Frontal cortex (tissue), 4 donors: ENCODE measurements at regions not wholly inside any gene's neighbourhood (a gene's known extent, or its start where the extent isn't known, plus 50 kb on each side); places are given as distances from the start of the nearest gene placed in this dataset. TPM values are rescaled to one million over a fixed set of nuclear protein-coding genes. Genes with fewer than 3 reads are reported as not detected.
"Not testable (repeated sequence)": the region's sequence is repeated elsewhere in the genome, so short reads cannot be mapped to it uniquely, and the experiment has no call there.

ENCODE experiments used
- DNase-seq, 2 donors: peaks; one replicate each; pipeline ENCODE4 v3.0.0; 2012; ENCODE audit warnings: low spot score in 2 of 2
- FAIRE-seq: peaks from 2 replicates; lab custom pipeline; 2012; peaks lifted over from hg19 to GRCh38; lab: Jason Lieb, UNC
- small RNA-seq: library from RNA; depleted of rRNA; stranded (forward); fragments of <200 nt; gene quantifications from one replicate; pipeline ENCODE3, GENCODE V24; 2014
- donor health status: control.
- donor health status: control.
- donor health status: control.

- FAIRE-seq: no peak
- no peak for DNase-seq
Measured at GRCh38 chr6:80438772-80439171, 332.3 kb downstream of the BCKDHB start.

GRCh38 chr6:80437801-80438200 is 331.3 kb downstream of the BCKDHB start:
- DNase-seq (no peak), FAIRE-seq (no peak)

GRCh38 chr6:80437221-80437620 is 330.8 kb downstream of the BCKDHB start:
- no peak for DNase-seq
- FAIRE-seq: no peak

GRCh38 chr6:80436663-80437062 is 330.2 kb downstream of the BCKDHB start:
- FAIRE-seq (no peak), DNase-seq (no peak)

GRCh38 chr6:80435457-80435856 is 329.0 kb downstream of the BCKDHB start:
- DNase-seq (no peak), FAIRE-seq (no peak)

- no peak for DNase-seq
- FAIRE-seq: no peak
Measured at GRCh38 chr6:80434691-80435350, 328.4 kb downstream of the BCKDHB start.

- FAIRE-seq (no peak), DNase-seq (no peak)
Measured at GRCh38 chr6:80433673-80434025, 327.2 kb downstream of the BCKDHB start.

GRCh38 chr6:80433010-80433672 is 326.7 kb downstream of the BCKDHB start:
- no peak for DNase-seq
- FAIRE-seq: no peak

- FAIRE-seq (no peak), DNase-seq (no peak)
Measured at GRCh38 chr6:80425089-80425823, 318.8 kb downstream of the BCKDHB start.

GRCh38 chr6:80411486-80411885 is 305.0 kb downstream of the BCKDHB start:
- DNase-seq: no peak
- FAIRE-seq: no peak

- DNase-seq, FAIRE-seq: not testable (repeated sequence)
Measured at GRCh38 chr6:80407976-80408375, 301.5 kb downstream of the BCKDHB start.

GRCh38 chr6:80404889-80405288 is 298.4 kb downstream of the BCKDHB start:
- FAIRE-seq: no peak
- no peak for DNase-seq

GRCh38 chr6:80403365-80403764 is 296.9 kb downstream of the BCKDHB start:
- FAIRE-seq (no peak), DNase-seq (no peak)

- DNase-seq: no peak
- no peak for FAIRE-seq
Measured at GRCh38 chr6:80402266-80402665, 295.8 kb downstream of the BCKDHB start.

Small RNAs in the stretch of these regions (small RNA-seq; reads per million reads assigned to genes)
- gene AL596028.1 (not detected), gene RNA5SP210 (not detected)
